Keratinocyte (primary cell): ENCODE measurements at regions not wholly inside any gene's neighbourhood (a gene's known extent, or its start where the extent isn't known, plus 50 kb on each side); places are given as distances from the start of the nearest gene placed in this dataset.

Experiments used
- DNase-seq: peaks from one replicate; pipeline ENCODE4 v3.0.0-alpha.2; 2011; ENCODE audit warnings: low read depth, missing footprints, low spot score
- FAIRE-seq: peaks from 2 replicates; lab custom pipeline; 2011; peaks lifted over from hg19 to GRCh38; lab: Jason Lieb, UNC
- H2AFZ ChIP-seq: 2 replicates; pipeline ENCODE4 v1.6.0; 2012; ENCODE audit warnings: low read length, control low read depth, inconsistent platforms; ENCODE audit not compliant: control insufficient read depth
- H3K27ac ChIP-seq: 2 replicates; pipeline ENCODE4 v1.5.1; 2011; ENCODE audit warnings: low read length; ENCODE audit not compliant: control insufficient read depth, insufficient read depth
- H3K27me3 ChIP-seq: 3 replicates; pipeline ENCODE4 v1.6.0; 2011; ENCODE audit warnings: low read length; ENCODE audit not compliant: control insufficient read depth, insufficient read depth; ENCODE audit errors: extremely low read depth
- H3K36me3 ChIP-seq, 2 experiments: 2 replicates in 1 of 2; 3 replicates in 1 of 2; pipeline ENCODE4 v1.5.1; 2011; ENCODE audit warnings: low read length in 2 of 2, mild to moderate bottlenecking in 1 of 2; ENCODE audit not compliant: control insufficient read depth in 2 of 2, insufficient read depth in 2 of 2; ENCODE audit errors: extremely low read depth in 1 of 2
- H3K4me1 ChIP-seq: 3 replicates; pipeline ENCODE4 v1.5.1; 2011; ENCODE audit warnings: low read length; ENCODE audit not compliant: control insufficient read depth, insufficient read depth; ENCODE audit errors: extremely low read depth
- H3K4me2 ChIP-seq: 3 replicates; pipeline ENCODE4 v1.6.0; 2011; ENCODE audit warnings: low read depth, low read length; ENCODE audit not compliant: control insufficient read depth, insufficient read depth; ENCODE audit errors: extremely low read depth
- H3K4me3 ChIP-seq, 3 experiments: fragments of 200-600 bp in 1 of 3; sonication (generic) in 1 of 3; 2 replicates in 2 of 3; 3 replicates in 1 of 3; pipeline ENCODE4 v1.5.1; 2011 to 2016; ENCODE audit warnings: low read length in 3 of 3, mild to moderate bottlenecking in 3 of 3, control low read depth in 2 of 3, inconsistent platforms in 1 of 3, low read depth in 1 of 3, mixed read lengths in 1 of 3, mixed run types in 1 of 3, moderate library complexity in 1 of 3; ENCODE audit not compliant: control insufficient read depth in 2 of 3, insufficient read depth in 2 of 3; ENCODE audit errors: extremely low read depth in 1 of 3
- H3K79me2 ChIP-seq: 2 replicates; pipeline ENCODE4 v1.6.0; 2012; ENCODE audit warnings: low read length; ENCODE audit not compliant: control insufficient read depth, insufficient read depth
- H3K9ac ChIP-seq: 3 replicates; pipeline ENCODE4 v1.6.0; 2011; ENCODE audit warnings: low read length; ENCODE audit not compliant: control insufficient read depth, insufficient read depth; ENCODE audit errors: extremely low read depth
- H3K9me1 ChIP-seq: 3 replicates; pipeline ENCODE4 v1.6.0; 2011; ENCODE audit warnings: low read length; ENCODE audit not compliant: control insufficient read depth, insufficient read depth; ENCODE audit errors: extremely low read depth
- H3K9me3 ChIP-seq: 2 replicates; pipeline ENCODE4 v1.5.1; 2012; ENCODE audit warnings: low read depth, low read length; ENCODE audit not compliant: control insufficient read depth
- H4K20me1 ChIP-seq: 3 replicates; pipeline ENCODE4 v1.6.0; 2011; ENCODE audit warnings: low read length; ENCODE audit not compliant: control insufficient read depth, insufficient read depth; ENCODE audit errors: extremely low read depth
- EZH2 ChIP-seq: IDR thresholded peaks from one replicate; pipeline ENCODE4 v1.6.1; 2012; ENCODE audit warnings: inconsistent platforms, mild to moderate bottlenecking, low read length, moderate library complexity
- dilution Hi-C: fragments of 300-500 bp; cut with MboI; formaldehyde crosslinking; loops from one replicate; pipeline ENCODE4 v1.7.0; 2020; ENCODE audit warnings: low sequenced_read_pairs; ENCODE audit not compliant: extremely low pct_ligation_motif_present
- TF ChIP-seq, protein P1 (sequence below), 3 experiments: IDR thresholded peaks in 1 of 3; conservative IDR thresholded peaks in 1 of 3; optimal IDR thresholded peaks in 1 of 3; 2 replicates in 2 of 3; 3 replicates in 1 of 3; pipeline versions ENCODE3 to v1.5.1; 2011; ENCODE audit warnings: low read length in 3 of 3, mild to moderate bottlenecking in 3 of 3, moderate library complexity in 2 of 3, control low read depth in 1 of 3, inconsistent platforms in 1 of 3; ENCODE audit not compliant: insufficient read depth in 2 of 3; ENCODE audit errors: extremely low read depth in 1 of 3

DNA sequence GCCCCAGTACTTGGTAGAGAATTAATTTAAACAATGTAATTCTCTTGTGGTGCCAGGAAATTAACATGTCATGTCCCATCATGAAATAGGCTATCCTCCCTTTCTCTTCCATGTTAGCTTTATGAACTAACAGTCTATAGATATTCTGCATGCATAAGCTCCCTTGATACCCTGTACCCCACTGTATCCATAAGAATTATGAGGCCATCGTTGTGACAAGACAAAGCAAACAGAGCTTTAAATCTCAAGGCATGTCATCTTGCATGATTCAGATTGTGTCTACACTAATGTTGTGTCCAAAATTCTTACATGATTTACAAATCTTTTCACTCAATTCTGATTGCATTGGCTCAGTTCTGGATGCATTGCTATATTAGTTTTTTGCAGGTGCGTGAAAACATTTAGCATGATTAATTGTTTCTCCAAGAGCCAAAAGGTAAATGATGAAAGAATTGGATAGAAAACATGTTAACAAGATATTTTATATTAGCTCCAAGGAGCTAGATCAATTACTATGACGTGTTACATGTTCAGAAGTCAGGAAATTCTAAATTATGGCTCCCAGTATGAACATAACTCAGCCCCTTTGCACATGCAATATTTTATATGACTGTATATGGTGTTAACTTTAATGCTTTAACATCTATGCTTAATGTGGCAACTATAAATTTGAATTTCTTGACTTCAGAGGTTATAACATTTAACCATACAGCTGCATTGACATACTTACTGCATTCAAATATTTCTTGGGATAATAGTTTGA, 620.3 kb downstream of the SLC4A3 start:
- no peak overlapping the region for H2AFZ ChIP-seq
- no peak overlapping the region for H3K4me2 ChIP-seq
- TF ChIP-seq EZH2: no peak
- dilution Hi-C loops: no loop called here
- no peak overlapping the region for H3K27ac ChIP-seq
- H3K36me3 ChIP-seq: no peaks in the 10 kb centered on the region
- no peaks in the 10 kb centered on the region for H3K79me2 ChIP-seq
- H3K4me1 ChIP-seq: no peaks in the 10 kb centered on the region
- no peak for FAIRE-seq
- no peak overlapping the region for H3K4me3 ChIP-seq
- H3K27me3 ChIP-seq: no peaks in the 10 kb centered on the region
- H4K20me1 ChIP-seq: no peaks in the 10 kb centered on the region
- no peak overlapping the region for H3K9ac ChIP-seq
- H3K9me1 ChIP-seq: no peaks in the 10 kb centered on the region
- H3K9me3 ChIP-seq: no peaks in the 10 kb centered on the region
- DNase-seq: no peak

DNA sequence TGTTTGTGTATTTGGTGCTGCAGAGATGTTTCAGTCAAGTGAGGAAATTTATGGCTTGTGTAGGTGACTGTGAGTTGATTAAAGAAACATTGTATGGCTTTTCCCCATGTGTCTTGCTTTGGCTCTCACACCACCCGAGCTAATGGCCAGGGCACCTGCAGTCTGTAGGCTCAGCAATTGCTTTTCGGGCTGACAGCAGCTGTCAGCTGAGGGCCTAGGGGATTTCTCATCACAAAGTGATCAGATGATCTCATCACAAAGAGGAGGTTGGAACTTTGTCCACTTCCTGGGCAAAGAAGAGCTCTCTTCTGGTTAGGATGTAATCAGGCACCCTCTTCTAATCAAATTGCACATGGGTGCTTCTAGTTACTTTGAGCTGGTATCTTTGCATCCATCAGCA, 632.2 kb downstream of the SLC4A3 start:
- DNase-seq (no peak), FAIRE-seq (no peak)
- Histone ChIP-seq H3K9me3 (no peaks in the 10 kb centered on the region), H4K20me1 (no peaks in the 10 kb centered on the region), H3K4me3 (no peak overlapping the region), H3K27me3 (no peaks in the 10 kb centered on the region), H3K9me1 (no peaks in the 10 kb centered on the region), H3K27ac (no peak overlapping the region), H3K79me2 (no peaks in the 10 kb centered on the region), H3K4me1 (no peaks in the 10 kb centered on the region), H2AFZ (no peak overlapping the region), H3K9ac (no peak overlapping the region), H3K36me3 (no peaks in the 10 kb centered on the region), H3K4me2 (no peak overlapping the region)
- dilution Hi-C loops: no loop called here
- no peak for TF ChIP-seq EZH2
- TF ChIP-seq, protein P1, sequence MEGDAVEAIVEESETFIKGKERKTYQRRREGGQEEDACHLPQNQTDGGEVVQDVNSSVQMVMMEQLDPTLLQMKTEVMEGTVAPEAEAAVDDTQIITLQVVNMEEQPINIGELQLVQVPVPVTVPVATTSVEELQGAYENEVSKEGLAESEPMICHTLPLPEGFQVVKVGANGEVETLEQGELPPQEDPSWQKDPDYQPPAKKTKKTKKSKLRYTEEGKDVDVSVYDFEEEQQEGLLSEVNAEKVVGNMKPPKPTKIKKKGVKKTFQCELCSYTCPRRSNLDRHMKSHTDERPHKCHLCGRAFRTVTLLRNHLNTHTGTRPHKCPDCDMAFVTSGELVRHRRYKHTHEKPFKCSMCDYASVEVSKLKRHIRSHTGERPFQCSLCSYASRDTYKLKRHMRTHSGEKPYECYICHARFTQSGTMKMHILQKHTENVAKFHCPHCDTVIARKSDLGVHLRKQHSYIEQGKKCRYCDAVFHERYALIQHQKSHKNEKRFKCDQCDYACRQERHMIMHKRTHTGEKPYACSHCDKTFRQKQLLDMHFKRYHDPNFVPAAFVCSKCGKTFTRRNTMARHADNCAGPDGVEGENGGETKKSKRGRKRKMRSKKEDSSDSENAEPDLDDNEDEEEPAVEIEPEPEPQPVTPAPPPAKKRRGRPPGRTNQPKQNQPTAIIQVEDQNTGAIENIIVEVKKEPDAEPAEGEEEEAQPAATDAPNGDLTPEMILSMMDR (optimal IDR thresholded peaks at IDR 0.05 in 1 of 3, IDR thresholded peaks at IDR 0.05 in 1 of 3, conservative IDR thresholded peaks at IDR 0.05 in 1 of 3; ENCODE audit: extremely low read depth in 1 of 3, insufficient read depth in 2 of 3, low read length in 3 of 3): no peak

DNA sequence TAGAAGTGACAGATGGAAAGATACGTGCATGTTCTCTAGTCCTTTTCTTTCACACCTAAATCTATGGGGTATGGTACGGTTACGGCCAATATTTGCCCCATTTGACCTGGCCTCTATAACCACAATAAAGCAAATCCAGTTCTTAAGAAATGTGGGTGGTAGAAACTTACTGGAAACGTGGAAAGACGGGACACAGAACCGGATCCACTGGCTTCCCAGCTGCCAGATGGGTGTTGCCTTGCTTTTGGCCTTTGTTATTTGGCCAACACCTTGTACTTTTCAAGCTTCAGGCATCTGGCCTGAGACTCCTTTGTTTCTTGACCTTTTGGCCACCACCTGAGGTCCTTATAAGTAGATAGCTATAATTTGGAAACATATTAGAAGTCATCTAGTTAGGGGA, 635.9 kb downstream of the SLC4A3 start:
- no peaks in the 10 kb centered on the region for H4K20me1 ChIP-seq
- no peaks in the 10 kb centered on the region for H3K79me2 ChIP-seq
- H3K27me3 ChIP-seq: no peaks in the 10 kb centered on the region
- TF ChIP-seq EZH2: no peak
- TF ChIP-seq, protein P1 (optimal IDR thresholded peaks at IDR 0.05 in 1 of 3, IDR thresholded peaks at IDR 0.05 in 1 of 3, conservative IDR thresholded peaks at IDR 0.05 in 1 of 3; ENCODE audit: extremely low read depth in 1 of 3, insufficient read depth in 2 of 3, low read length in 3 of 3): no peak
- H3K9me3 ChIP-seq: no peaks in the 10 kb centered on the region
- no peak overlapping the region for H3K9ac ChIP-seq
- DNase-seq: no peak
- H3K4me3 ChIP-seq: no peak overlapping the region
- H3K36me3 ChIP-seq: no peaks in the 10 kb centered on the region
- H2AFZ ChIP-seq: peak overlapping the region; percentile 13
- FAIRE-seq: no peak
- H3K4me1 ChIP-seq: no peaks in the 10 kb centered on the region
- H3K4me2 ChIP-seq: no peak overlapping the region
- no peak overlapping the region for H3K27ac ChIP-seq
- dilution Hi-C loops: no loop called here
- no peaks in the 10 kb centered on the region for H3K9me1 ChIP-seq
